GM23338 (cell line): ENCODE measurements at regions not wholly inside any gene's neighbourhood (a gene's known extent, or its start where the extent isn't known, plus 50 kb on each side); places are given as distances from the start of the nearest gene placed in this dataset.

Experiments
- CTCF ChIP-seq, 2 experiments: fragments of 200-600 bp in 1 of 2; sonication (generic) in 1 of 2; conservative IDR thresholded peaks; 2 replicates each; pipeline versions ENCODE4 v1.5.1 to v1.6.1; 2016 to 2017; ENCODE audit warnings: antibody characterized with exemption in 2 of 2, low read depth in 2 of 2, mild to moderate bottlenecking in 2 of 2, moderate library complexity in 1 of 2
- EZH2phosphoT487 ChIP-seq: fragments of 200-600 bp; sonication (generic); IDR thresholded peaks from one replicate; pipeline ENCODE4 v1.8.1; 2018; ENCODE audit warnings: antibody characterized with exemption; ENCODE audit not compliant: unreplicated experiment

GRCh38 chr18:61282926-61283325 is 50.3 kb upstream of the CDH20 start:
- TF ChIP-seq EZH2phosphoT487, result no peak
- TF ChIP-seq CTCF (conservative IDR thresholded peaks at IDR 0.05; ENCODE audit: low read depth in 2 of 2), result no peak
